Fibroblast of villous mesenchyme (primary cell): ENCODE measurements at regions not wholly inside any gene's neighbourhood (a gene's known extent, or its start where the extent isn't known, plus 50 kb on each side); places are given as distances from the start of the nearest gene placed in this dataset.
A peak's percentile ranks its signal among the peaks of the same experiment; 100 is the strongest.

Experiments used
- DNase-seq: peaks from one replicate; pipeline ENCODE4 v3.0.0-alpha.2; 2010; ENCODE audit warnings: low read depth
- H3K4me3 ChIP-seq: 2 replicates; pipeline ENCODE4 v1.5.1; 2011; ENCODE audit warnings: low read depth, mild to moderate bottlenecking, low read length
- TF ChIP-seq, protein P1 (sequence below): IDR thresholded peaks from 2 replicates; pipeline ENCODE4 v1.5.1; 2012; ENCODE audit warnings: low read depth, mild to moderate bottlenecking, low read length; ENCODE audit not compliant: insufficient read depth

DNA sequence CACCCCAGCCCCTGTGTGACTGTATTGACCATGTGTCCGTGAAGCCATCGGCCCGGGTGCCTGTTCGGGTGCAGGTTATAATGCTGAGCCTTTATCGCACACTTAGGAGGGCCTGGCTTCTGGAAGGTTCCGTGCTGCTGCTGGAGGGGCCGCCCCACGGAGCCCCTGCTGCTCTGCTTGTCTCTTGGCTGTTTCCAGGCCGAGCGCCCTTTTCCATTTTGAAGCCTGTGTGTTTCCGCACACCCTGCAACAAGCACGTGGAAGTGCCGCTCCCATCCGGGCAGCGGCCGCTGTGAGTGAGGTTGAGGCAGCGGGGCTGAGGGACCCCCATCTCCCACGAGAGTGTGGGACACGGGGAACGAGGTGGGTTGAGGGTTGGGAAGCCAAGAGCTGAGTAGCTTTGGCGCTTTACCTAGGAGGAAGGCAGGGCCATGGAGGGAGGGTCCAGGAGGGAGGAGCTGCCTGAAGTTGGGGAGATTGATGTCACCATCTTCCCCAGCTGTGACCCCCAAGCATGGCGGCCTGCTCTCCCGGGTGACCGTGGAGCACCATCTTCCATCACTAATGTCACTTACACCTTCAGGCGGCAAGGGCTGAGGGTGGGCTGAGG, 200.1 kb upstream of the GSE1 start:
- H3K4me3 ChIP-seq, result no peak overlapping the region
- DNase-seq, result no peak
- TF ChIP-seq, protein P1, sequence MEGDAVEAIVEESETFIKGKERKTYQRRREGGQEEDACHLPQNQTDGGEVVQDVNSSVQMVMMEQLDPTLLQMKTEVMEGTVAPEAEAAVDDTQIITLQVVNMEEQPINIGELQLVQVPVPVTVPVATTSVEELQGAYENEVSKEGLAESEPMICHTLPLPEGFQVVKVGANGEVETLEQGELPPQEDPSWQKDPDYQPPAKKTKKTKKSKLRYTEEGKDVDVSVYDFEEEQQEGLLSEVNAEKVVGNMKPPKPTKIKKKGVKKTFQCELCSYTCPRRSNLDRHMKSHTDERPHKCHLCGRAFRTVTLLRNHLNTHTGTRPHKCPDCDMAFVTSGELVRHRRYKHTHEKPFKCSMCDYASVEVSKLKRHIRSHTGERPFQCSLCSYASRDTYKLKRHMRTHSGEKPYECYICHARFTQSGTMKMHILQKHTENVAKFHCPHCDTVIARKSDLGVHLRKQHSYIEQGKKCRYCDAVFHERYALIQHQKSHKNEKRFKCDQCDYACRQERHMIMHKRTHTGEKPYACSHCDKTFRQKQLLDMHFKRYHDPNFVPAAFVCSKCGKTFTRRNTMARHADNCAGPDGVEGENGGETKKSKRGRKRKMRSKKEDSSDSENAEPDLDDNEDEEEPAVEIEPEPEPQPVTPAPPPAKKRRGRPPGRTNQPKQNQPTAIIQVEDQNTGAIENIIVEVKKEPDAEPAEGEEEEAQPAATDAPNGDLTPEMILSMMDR, result no peak

DNA sequence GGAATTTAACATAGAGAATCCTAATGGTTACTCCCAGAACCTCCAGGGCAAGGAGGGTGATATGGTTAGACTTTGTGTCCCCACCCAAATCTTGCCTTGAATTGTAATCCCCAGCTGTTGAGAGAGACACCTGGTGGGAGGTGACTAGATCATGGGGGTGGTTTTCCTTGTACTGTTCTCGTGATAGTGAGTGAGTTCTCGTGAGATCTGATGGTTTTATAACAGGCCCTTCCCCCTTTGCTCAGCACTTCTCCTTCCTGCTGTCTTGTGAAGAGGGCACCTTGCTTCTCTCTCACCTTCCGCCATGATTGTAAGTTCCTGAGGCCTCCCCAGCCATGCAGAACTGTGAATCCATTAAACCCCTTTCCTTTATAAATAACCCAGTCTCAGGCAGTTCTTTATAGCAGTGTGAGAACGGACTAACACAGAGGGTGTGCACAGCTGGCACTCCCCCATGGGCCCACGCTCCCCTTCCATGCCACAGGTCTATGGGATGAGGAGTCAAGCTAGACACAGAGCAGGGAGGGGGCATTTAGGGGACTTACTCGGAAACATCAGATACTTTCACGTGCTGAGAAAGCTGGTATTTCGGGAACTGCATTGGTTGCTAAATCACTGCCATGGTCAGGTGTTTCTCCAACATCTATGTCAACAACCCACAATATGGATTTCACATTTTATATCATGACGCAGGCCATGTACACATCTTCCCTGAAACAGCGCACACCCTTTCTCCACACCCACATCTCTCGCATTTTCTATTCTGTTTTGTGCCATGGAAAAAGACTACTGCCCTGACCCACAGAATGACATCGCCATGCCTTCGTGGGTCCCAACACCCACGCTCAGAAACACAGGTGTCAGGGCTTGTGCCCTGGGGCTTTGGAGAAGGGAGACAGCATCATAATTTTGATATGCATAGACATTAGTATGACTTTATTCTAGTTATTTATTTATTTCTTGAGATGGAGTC, 199.1 kb upstream of the GSE1 start:
- no peak for DNase-seq
- H3K4me3 ChIP-seq, result no peak overlapping the region
- TF ChIP-seq, protein P1, result no peak

DNA sequence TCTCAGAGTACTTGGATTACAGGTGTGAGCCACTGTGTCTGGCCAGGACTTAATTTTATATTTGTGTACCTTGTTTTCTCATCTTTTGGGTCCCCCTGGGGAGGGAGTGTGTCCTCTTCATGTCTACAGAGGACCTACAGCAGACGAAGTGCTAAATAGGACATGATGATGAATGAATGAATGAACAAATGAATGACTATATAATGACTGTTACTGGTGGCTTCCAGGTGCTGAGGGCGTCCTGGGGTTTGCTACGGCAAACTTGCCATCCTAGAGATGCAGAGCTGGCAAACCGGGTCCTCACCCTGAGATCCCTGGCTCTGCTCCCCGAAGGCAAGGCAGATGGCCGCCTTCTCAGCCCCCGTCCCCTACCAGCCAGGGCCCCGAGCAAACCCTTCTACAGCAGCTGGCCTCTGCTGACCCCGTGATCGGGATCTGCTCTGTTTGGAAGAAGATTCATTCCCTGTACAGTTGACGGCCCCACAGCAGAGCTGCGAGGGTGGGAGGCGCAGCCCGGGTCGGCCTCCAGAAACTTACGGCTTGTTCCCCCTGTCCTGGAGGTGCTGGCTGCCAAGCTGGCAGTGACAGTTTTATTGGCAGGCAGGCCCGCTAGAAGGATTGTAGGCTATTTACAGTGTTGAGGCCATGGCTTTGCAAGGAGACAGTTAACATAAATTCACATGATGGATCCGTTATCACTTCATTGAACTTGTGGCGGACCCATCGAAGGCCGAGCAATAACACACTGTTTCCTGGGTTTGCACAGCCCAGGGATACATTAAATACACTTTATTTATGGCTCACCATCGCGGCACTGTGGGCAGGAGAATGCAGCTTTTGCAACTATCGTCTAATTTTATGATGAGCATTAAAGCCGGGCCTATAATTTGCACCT, 197.7 kb upstream of the GSE1 start:
- TF ChIP-seq, protein P1, result no peak
- H3K4me3 ChIP-seq, result no peak overlapping the region
- peak; percentile 57 for DNase-seq

DNA sequence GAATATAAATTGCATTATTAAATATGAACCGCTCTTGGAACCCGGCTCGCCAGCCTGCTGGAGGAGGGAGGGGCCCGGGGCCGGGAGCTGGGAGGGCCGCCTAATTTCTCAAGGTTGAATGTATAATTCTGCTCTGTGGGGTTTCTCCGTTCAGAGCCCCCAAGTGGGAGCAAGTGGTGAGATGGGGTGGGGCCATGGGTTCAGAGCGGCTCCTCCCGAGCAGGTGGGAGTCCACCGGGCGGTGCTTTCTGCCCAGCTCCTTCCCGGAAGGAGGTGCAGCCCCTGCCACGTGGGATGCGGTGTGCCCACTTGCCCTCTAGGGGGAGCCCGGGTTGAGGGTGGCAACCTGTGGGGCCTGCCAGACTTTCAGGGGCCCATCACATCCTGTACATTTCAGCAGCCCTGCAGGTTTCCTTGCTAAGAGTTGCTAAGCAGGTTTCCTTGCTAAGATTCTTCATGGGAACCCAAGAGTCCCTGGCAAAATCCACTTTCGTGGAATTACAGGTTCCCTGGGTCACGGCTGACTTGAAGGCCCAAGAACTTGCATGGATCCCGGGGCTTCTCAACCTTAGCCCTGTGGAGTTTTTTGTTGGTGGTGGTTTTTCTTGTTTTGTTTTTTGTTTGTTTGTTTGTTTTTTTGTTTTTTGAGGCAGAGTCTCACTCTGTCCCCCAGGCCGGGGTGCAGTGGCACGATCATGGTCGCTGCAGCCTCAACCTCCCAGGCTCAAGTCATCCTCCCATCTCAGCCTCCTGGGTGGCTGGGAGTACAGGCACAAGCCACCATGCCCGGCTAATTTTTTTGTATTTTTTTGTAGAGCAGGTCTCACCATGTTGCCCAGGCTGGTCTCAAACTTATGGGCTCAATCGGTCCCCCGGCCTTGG, 196.7 kb upstream of the GSE1 start:
- peak; percentile 29 for DNase-seq
- H3K4me3 ChIP-seq, result no peak overlapping the region
- TF ChIP-seq, protein P1, result peak; percentile 74

DNA sequence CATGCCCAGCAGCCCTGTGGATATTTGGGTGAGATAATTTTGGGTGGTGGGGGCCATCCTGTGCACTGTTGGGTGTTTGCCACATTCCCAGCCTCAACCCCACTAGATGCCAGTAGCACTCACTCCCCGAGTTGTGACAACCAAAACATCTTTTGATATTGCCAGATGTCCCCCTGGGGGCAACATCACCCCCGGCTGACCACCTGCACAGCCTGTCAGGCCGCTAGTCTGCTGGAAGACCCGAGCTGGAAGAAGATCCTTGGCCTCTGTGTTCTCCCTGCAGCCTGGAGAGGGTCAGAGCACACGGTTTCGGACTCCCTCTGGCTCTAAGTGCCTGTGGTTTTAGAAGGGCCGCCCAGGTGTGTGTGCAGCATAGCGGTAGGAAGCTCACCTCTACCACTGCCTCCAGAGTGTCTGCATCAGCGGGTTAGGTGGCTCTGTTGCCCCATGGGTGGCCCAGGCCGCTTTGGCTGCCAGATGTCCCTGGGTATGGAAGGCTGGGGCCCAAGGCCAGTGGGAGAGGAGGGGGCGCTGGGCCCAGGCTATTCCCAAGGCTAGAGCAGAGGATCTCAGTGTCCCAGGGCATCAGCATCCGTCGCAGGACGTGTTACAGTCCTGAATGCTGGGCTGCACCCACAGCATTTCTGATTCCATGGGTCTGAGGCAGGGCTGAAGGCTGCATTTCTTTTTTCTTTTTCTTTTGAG, 195.8 kb upstream of the GSE1 start:
- H3K4me3 ChIP-seq, result no peak overlapping the region
- no peak for DNase-seq
- TF ChIP-seq, protein P1, result no peak
